ENCODE measurements at regions not wholly inside any gene's neighbourhood (a gene's known extent, or its start where the extent isn't known, plus 50 kb on each side); places are given as distances from the start of the nearest gene placed in this dataset.

DNA sequence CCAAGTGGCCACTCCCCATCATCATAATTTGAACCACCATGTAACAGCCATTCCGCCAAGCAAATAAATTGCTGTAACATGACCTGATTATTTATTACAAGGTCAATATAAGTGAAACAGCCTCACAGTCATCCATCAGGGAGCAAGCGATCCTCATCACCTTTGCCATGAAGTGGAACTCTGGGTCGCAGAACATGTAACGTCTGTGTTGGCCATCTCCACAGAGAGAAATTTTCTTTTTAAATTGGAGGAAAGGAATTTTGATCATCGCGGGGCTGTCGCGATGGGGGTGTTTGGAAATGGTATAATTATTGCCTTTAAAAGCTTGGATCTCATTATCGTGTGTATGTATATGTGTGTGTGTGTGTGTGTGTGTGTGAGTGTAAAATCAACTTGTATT, 90.2 kb downstream of the SHOX start:
- TF ChIP-seq CSDC2 (CRISPR knock-in tag; IDR thresholded peaks at IDR 0.05) (no peak), BACH2 (CRISPR knock-in tag; IDR thresholded peaks at IDR 0.05; ENCODE audit: borderline replicate concordance) (no peak), ZFP30 (CRISPR knock-in tag; IDR thresholded peaks at IDR 0.05) (no peak), SNAI2 (CRISPR knock-in tag; IDR thresholded peaks at IDR 0.05) (no peak), ZNF8 (CRISPR knock-in tag; IDR thresholded peaks at IDR 0.05) (no peak)
- TF ChIP-seq, protein P1, sequence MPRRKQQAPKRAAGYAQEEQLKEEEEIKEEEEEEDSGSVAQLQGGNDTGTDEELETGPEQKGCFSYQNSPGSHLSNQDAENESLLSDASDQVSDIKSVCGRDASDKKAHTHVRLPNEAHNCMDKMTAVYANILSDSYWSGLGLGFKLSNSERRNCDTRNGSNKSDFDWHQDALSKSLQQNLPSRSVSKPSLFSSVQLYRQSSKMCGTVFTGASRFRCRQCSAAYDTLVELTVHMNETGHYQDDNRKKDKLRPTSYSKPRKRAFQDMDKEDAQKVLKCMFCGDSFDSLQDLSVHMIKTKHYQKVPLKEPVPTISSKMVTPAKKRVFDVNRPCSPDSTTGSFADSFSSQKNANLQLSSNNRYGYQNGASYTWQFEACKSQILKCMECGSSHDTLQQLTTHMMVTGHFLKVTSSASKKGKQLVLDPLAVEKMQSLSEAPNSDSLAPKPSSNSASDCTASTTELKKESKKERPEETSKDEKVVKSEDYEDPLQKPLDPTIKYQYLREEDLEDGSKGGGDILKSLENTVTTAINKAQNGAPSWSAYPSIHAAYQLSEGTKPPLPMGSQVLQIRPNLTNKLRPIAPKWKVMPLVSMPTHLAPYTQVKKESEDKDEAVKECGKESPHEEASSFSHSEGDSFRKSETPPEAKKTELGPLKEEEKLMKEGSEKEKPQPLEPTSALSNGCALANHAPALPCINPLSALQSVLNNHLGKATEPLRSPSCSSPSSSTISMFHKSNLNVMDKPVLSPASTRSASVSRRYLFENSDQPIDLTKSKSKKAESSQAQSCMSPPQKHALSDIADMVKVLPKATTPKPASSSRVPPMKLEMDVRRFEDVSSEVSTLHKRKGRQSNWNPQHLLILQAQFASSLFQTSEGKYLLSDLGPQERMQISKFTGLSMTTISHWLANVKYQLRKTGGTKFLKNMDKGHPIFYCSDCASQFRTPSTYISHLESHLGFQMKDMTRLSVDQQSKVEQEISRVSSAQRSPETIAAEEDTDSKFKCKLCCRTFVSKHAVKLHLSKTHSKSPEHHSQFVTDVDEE (CRISPR knock-in tag; IDR thresholded peaks at IDR 0.05) = no peak
- ATAC-seq = no peak

DNA sequence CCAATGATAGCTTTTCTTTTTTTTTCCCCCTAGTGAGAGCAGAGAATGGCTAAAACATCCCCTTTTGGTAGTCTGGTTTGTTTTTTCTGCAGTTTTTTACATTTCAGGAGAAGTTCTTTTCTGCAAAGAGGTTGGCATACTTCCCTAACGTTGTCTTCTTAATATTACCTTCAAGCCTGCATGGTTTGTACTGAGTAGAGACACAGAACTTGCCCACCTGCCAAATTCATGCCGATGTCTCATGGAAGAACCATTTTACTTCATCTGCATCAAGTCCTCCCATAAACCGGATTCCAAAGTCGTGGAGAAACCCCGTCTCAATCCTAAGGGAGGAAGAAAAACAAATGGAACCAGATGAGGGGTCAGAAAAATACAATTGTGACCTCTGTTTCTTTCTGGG, 89.7 kb downstream of the SHOX start:
- no peak for ATAC-seq
- TF ChIP-seq, protein P1 (CRISPR knock-in tag; IDR thresholded peaks at IDR 0.05) = no peak
- TF ChIP-seq ZFP3 (CRISPR knock-in tag; IDR thresholded peaks at IDR 0.05) = no peak
- TF ChIP-seq, protein P2, sequence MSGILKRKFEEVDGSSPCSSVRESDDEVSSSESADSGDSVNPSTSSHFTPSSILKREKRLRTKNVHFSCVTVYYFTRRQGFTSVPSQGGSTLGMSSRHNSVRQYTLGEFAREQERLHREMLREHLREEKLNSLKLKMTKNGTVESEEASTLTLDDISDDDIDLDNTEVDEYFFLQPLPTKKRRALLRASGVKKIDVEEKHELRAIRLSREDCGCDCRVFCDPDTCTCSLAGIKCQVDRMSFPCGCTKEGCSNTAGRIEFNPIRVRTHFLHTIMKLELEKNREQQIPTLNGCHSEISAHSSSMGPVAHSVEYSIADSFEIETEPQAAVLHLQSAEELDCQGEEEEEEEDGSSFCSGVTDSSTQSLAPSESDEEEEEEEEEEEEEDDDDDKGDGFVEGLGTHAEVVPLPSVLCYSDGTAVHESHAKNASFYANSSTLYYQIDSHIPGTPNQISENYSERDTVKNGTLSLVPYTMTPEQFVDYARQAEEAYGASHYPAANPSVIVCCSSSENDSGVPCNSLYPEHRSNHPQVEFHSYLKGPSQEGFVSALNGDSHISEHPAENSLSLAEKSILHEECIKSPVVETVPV (CRISPR knock-in tag; IDR thresholded peaks at IDR 0.05) = no peak
- no peak for TF ChIP-seq ESRRG (CRISPR knock-in tag; IDR thresholded peaks at IDR 0.05)

DNA sequence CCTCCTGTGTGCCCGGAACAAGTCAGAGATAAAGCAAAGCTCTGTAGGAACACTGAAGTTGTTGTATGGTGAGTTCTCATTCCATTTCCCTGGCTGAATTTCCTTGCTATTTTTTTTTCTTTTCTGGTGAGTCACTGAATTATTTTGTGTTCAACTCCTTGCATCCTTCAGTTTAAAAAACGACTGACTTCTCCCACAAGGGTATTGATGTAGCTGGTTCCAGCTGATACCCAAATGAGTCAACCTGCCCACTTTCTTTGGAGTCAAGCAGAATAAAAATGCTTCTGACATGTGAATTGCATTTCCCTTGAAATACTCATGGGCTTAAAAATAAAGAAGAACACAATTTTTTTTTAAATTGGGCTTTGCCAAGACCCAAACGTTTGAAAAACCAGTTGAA, 85.5 kb downstream of the SHOX start:
- no peak for ATAC-seq
- no peak for TF ChIP-seq ZFP30 (CRISPR knock-in tag; IDR thresholded peaks at IDR 0.05)
- no peak for TF ChIP-seq PPARA (CRISPR knock-in tag; IDR thresholded peaks at IDR 0.05; ENCODE audit: borderline replicate concordance)
- no peak for TF ChIP-seq RARB (CRISPR knock-in tag; IDR thresholded peaks at IDR 0.05)
- TF ChIP-seq ESRRG (CRISPR knock-in tag; IDR thresholded peaks at IDR 0.05) = no peak
- no peak for TF ChIP-seq ZNF8 (CRISPR knock-in tag; IDR thresholded peaks at IDR 0.05)
- no peak for TF ChIP-seq ZFP3 (CRISPR knock-in tag; IDR thresholded peaks at IDR 0.05)
- no peak for TF ChIP-seq GLIS3 (CRISPR knock-in tag; IDR thresholded peaks at IDR 0.05)
- no peak for TF ChIP-seq ZC3H10 (CRISPR knock-in tag; IDR thresholded peaks at IDR 0.05)
- no peak for TF ChIP-seq SNAI2 (CRISPR knock-in tag; IDR thresholded peaks at IDR 0.05)
- TF ChIP-seq, protein P1 (CRISPR knock-in tag; IDR thresholded peaks at IDR 0.05) = no peak
- TF ChIP-seq TOX (CRISPR knock-in tag; IDR thresholded peaks at IDR 0.05; ENCODE audit: borderline replicate concordance) = no peak
- no peak for TF ChIP-seq OSR1 (CRISPR knock-in tag; IDR thresholded peaks at IDR 0.05)

DNA sequence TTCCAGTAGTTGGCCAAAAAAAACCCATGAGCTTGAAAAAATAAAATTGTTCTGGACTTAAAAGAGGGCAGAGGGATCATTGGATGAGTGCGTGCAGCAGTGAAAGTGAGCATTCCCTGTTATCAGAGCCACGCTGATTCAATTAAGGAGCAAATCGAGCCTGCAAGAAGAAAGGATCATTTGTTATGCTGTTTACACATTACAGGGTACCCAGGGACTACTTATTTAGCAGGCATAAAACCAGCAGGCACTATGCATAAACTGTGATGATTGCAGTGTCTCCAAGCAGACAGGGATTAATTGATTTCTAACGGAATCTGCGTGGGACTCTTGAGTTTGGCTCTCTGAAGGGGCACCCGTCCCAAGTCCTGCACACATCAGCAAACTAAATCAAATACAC, 83.5 kb downstream of the SHOX start:
- no peak for ATAC-seq
- TF ChIP-seq TCF4 (CRISPR knock-in tag; IDR thresholded peaks at IDR 0.05; ENCODE audit: borderline replicate concordance) (no peak), ZNF565 (CRISPR knock-in tag; conservative IDR thresholded peaks at IDR 0.05; ENCODE audit: low read depth) (no peak), CSDC2 (CRISPR knock-in tag; IDR thresholded peaks at IDR 0.05) (no peak), ZNF8 (CRISPR knock-in tag; IDR thresholded peaks at IDR 0.05) (no peak), ESRRG (CRISPR knock-in tag; IDR thresholded peaks at IDR 0.05) (no peak), OSR1 (CRISPR knock-in tag; IDR thresholded peaks at IDR 0.05) (no peak), PPARA (CRISPR knock-in tag; IDR thresholded peaks at IDR 0.05; ENCODE audit: borderline replicate concordance) (no peak), ZNF70 (CRISPR knock-in tag; IDR thresholded peaks at IDR 0.05) (no peak)
- TF ChIP-seq, protein P3, sequence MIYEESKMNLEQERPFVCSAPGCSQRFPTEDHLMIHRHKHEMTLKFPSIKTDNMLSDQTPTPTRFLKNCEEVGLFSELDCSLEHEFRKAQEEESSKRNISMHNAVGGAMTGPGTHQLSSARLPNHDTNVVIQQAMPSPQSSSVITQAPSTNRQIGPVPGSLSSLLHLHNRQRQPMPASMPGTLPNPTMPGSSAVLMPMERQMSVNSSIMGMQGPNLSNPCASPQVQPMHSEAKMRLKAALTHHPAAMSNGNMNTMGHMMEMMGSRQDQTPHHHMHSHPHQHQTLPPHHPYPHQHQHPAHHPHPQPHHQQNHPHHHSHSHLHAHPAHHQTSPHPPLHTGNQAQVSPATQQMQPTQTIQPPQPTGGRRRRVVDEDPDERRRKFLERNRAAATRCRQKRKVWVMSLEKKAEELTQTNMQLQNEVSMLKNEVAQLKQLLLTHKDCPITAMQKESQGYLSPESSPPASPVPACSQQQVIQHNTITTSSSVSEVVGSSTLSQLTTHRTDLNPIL (CRISPR knock-in tag; IDR thresholded peaks at IDR 0.05; ENCODE audit: low read depth) = no peak
- TF ChIP-seq, protein P2 (CRISPR knock-in tag; IDR thresholded peaks at IDR 0.05) = no peak
